Midbrain (tissue), 1 donor: ENCODE measurements at regions not wholly inside any gene's neighbourhood (a gene's known extent, or its start where the extent isn't known, plus 50 kb on each side); places are given as distances from the start of the nearest gene placed in this dataset.

Experiments used
- DNase-seq: peaks from one replicate; lab custom pipeline; 2025; lab: John Stamatoyannopoulos, UW

DNA sequence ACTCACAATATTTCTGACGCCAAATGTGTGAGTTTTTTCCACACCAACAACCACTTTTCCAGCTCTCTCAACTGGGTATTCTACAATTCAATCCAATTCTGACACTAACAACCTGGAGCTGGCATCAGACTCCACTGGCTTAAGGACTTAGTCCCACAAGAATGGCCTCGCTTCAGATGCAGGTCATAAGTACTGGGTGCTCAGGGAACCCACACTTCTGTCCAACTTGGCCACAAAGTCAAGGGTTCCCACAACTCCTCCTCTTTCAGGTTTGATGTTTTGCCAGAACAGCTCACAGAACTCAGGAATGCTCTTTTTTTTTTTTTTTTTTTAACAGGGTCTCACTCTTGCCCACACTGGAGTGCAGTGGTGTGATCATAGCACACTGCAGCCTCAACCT, 56.1 kb upstream of the TMC5 start:
- no peak for DNase-seq

DNA sequence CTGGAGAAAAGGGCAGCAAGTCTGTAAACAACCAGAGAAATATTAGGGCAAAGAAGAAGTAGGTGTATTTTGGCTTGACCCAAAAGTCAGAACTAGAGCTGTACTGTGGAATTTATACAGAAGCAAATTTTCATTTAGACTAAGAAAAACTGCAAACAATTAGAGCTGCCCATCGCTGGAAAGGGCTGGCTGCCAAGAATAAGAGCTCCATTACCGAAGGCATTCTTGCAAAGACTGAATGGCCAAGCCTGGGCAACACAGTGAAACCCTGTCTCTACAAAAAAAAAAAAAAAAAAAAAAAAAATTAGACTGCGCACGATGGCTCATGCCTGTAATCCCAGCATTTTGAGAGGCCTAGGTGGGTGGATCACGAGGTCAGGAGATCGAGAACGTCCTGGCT, 53.9 kb upstream of the TMC5 start:
- peak; percentile 39 for DNase-seq

DNA sequence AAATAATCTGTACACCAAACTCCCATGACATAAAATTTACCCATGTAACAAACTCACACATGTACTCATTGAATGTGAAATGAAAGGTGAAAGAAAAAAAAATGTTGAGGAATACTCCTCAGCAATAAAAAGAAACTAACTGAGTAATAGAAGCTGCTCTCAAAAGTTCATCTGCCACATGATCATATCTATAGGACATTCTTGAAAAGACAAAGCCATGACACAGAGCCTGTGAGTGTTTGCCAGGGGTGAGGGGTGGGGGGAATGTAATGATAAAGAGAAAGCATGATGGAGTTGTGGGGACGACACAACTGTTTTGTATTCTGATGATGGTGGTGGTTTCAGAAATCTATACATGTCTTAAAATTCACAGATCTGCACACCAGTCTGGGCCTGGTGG, 52.2 kb upstream of the TMC5 start:
- no peak for DNase-seq

DNA sequence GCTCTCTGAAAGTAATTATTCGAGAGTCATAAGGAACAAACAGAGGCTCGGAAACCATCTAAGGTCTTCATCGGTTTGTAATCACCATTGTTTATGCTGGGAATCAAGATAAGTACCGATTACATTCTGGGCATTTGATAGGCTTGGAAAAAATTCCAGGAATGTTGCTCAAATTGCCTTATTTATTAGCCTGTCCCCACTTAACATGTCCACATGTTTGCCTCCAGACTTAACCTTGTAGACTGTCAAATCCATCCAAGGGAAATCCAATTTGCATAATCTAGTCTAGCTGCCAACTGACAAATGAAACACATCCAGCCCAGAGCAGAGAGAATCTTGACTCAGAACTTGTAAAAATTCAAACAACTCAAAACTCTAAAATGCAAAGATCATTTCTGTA, 51.3 kb upstream of the TMC5 start:
- DNase-seq, result no peak

DNA sequence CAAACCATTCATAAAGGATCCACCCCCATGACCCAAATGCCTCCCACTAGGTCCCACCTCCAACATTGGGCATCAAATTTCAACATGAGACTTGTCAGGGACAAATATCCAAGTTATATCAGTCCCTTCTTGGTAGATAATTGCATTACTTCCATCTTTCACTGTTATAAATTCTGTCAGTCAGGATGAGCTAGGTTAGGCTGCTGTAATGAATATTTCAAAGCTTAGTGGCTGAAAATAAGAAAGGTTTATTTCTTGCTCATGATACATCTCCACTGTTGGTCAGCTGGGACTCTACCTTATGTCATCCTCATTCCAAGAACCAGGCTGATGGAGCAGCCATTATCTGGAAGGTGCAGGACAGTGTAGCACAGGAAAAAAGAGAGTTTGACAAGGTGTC, 50.3 kb upstream of the TMC5 start:
- DNase-seq, result no peak
